C4-2B (cell line): ENCODE measurements at regions not wholly inside any gene's neighbourhood (a gene's known extent, or its start where the extent isn't known, plus 50 kb on each side); places are given as distances from the start of the nearest gene placed in this dataset.

Experiments
- H3K27ac ChIP-seq: fragments of 450-650 bp; 2 replicates; pipeline ENCODE4 v1.5.1; 2017
- ZFX ChIP-seq: fragments of 450-650 bp; IDR thresholded peaks from 2 replicates; pipeline ENCODE4 v1.6.1; 2017
- TF ChIP-seq, protein P1 (sequence below): fragments of 450-650 bp; conservative IDR thresholded peaks from 2 replicates; pipeline ENCODE4 v1.5.1; 2017; ENCODE audit warnings: mild to moderate bottlenecking

DNA sequence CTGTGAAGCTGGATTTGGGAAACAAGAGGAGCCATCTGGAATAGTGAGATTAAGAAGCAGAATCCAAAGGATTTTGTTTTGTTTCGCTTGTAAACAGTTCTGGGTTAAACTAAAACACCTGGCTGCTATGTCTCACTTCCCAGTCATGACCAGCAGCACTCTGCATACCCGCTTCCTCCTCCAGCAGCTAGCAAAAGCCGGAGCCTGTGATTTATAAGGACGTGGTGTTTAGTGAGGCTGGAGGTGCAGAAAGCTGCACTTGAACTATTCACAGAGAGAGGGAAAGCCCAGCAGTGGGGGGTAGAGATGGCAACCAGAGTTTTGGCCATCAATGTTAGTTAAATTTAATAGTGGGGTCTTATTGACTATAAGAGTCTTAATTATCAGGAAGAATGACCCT is 240.2 kb downstream of the AJAP1 start:
- no peak overlapping the region for H3K27ac ChIP-seq
- TF ChIP-seq ZFX, result no peak
- TF ChIP-seq, protein P1, sequence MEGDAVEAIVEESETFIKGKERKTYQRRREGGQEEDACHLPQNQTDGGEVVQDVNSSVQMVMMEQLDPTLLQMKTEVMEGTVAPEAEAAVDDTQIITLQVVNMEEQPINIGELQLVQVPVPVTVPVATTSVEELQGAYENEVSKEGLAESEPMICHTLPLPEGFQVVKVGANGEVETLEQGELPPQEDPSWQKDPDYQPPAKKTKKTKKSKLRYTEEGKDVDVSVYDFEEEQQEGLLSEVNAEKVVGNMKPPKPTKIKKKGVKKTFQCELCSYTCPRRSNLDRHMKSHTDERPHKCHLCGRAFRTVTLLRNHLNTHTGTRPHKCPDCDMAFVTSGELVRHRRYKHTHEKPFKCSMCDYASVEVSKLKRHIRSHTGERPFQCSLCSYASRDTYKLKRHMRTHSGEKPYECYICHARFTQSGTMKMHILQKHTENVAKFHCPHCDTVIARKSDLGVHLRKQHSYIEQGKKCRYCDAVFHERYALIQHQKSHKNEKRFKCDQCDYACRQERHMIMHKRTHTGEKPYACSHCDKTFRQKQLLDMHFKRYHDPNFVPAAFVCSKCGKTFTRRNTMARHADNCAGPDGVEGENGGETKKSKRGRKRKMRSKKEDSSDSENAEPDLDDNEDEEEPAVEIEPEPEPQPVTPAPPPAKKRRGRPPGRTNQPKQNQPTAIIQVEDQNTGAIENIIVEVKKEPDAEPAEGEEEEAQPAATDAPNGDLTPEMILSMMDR, result no peak

DNA sequence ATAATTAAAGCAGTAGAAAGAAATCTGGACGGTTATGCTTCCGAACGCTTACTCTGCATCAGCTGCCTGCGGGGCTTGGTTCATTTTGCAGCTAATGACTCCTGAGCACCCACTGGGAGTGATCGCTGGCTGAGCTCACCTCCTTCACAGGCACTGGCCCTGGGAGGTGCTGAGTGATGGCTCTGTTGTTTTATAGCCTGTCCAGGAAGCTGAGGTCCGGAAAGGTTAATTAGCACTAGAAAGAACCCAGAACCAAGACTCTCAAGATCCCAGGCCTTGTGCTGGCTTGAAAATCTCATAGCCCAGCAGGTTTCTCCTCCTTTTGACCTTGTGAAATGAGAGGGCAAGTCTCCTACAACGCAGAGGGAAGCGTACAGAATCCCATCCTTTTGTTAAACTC is 226.2 kb downstream of the AJAP1 start:
- no peak overlapping the region for H3K27ac ChIP-seq
- TF ChIP-seq, protein P1, result no peak
- TF ChIP-seq ZFX, result no peak

DNA sequence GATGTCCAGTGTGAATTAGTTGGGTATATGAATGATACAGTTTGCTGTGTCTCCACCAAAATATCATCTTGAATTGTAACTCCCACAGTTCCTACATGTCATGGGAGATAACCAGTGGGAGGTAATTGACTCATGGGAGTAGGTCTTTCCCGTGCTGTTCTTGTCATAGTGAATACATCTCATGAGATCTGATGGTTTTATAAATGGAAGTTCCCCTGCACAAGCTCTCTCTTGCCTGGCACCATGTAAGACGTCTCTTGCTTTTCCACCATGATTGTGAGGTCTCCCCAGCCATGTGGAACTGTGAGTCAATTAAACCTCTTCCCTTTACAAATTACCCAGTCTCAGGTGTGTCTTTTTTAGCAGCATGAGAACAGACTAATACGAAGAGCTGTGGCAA is 223.0 kb downstream of the AJAP1 start:
- TF ChIP-seq, protein P1, result no peak
- no peak for TF ChIP-seq ZFX
- H3K27ac ChIP-seq, result no peak overlapping the region

DNA sequence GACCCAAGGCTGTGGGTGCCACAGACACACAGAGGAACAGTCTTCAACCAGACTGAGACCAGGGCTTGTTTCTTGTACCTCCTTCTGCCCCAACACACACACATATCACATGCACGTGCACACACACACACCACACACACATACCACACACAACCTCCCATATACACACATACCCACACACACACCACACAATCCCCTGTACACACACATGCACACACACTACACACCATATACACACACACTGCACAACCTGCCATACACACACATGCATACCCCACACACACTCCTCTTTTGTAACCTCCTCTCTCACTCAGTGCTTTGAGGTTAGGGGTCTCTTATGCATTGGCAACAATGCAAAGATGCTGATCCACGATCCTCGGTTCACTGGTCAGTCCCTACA is 217.0 kb downstream of the AJAP1 start:
- TF ChIP-seq, protein P1, result no peak
- no peak for TF ChIP-seq ZFX
- no peak overlapping the region for H3K27ac ChIP-seq

DNA sequence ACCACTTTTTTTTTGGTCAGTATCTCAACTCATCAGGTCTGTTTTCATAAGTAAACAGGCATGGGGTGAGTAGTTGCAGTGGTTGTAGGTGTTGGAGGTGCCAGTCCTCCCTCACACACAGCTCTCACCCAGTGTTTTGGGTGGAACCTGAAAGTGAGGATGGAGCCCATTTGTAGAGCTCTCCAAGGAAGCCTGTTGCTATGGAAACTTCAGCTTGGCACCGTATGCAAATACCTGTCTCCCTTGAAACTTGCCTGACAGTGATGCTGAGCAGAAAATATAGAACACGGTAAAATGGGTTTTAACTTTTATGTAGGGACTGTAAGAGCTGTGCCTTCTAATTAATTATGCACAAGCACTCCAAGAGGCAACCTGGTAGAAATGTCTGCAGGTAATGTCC is 214.1 kb downstream of the AJAP1 start:
- no peak overlapping the region for H3K27ac ChIP-seq
- no peak for TF ChIP-seq ZFX
- TF ChIP-seq, protein P1, result no peak

DNA sequence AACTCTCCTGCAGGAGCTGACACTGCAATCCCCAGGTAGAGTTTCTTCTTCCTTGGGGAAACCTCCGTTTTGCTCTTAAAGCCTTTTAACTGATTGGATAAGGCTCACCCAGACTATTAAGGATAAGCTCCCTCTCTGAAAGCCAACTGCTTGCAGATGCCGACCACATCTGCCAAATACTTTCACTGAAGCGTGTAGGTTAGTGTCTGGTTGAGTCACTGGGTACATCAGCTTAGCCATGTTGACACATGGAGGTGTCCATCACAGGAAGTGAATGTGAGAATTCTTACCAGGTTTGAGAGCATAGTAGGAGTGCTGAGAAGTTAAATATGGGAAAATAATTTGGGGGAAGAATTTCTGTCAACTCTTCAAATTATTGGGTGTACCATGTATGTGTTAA is 202.0 kb downstream of the AJAP1 start:
- TF ChIP-seq, protein P1, result no peak
- no peak for TF ChIP-seq ZFX
- no peak overlapping the region for H3K27ac ChIP-seq

DNA sequence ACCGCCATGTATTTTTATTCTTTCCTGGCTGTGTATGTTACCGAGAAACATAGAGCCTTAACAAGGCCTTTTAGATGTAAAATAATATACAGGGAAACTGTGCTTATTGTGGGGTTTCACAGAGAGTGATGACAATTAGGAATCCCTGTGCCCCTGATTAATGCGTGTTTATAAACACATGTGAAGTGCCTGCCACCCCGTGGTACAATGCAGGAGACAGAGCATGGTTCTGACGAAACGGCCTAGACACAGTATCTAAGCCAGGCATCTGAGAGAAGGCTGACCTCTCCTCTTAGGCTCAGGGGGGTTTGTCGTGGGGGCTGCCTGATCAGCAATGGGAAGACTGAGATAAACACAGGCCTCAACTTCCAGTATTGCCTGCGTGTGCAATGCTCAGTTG is 200.0 kb downstream of the AJAP1 start:
- no peak overlapping the region for H3K27ac ChIP-seq
- no peak for TF ChIP-seq ZFX
- TF ChIP-seq, protein P1, result no peak; the same call in 1 of the 2 replicates
